ENCODE measurements at regions not wholly inside any gene's neighbourhood (a gene's known extent, or its start where the extent isn't known, plus 50 kb on each side); places are given as distances from the start of the nearest gene placed in this dataset.

GRCh38 chrX:111010111-111010510 lies 85.9 kb upstream of the PAK3 start:
- no peak for TF ChIP-seq POLR2AphosphoS5 (IDR thresholded peaks at IDR 0.05; ENCODE audit: borderline replicate concordance, low read depth, low read length)
- no peak for TF ChIP-seq EZH2 (IDR thresholded peaks at IDR 0.05)
- TF ChIP-seq FOXP2 (optimal IDR thresholded peaks at IDR 0.05; ENCODE audit: control extremely low read depth, extremely low read length, insufficient read depth): no peak

All from SK-N-MC (cell line).